ENCODE measurements at regions not wholly inside any gene's neighbourhood (a gene's known extent, or its start where the extent isn't known, plus 50 kb on each side); places are given as distances from the start of the nearest gene placed in this dataset.

- FAIRE-seq, result no peak
- DNase-seq (ENCODE audit: insufficient read length, low spot score), result no peak
- TF ChIP-seq, protein P1, sequence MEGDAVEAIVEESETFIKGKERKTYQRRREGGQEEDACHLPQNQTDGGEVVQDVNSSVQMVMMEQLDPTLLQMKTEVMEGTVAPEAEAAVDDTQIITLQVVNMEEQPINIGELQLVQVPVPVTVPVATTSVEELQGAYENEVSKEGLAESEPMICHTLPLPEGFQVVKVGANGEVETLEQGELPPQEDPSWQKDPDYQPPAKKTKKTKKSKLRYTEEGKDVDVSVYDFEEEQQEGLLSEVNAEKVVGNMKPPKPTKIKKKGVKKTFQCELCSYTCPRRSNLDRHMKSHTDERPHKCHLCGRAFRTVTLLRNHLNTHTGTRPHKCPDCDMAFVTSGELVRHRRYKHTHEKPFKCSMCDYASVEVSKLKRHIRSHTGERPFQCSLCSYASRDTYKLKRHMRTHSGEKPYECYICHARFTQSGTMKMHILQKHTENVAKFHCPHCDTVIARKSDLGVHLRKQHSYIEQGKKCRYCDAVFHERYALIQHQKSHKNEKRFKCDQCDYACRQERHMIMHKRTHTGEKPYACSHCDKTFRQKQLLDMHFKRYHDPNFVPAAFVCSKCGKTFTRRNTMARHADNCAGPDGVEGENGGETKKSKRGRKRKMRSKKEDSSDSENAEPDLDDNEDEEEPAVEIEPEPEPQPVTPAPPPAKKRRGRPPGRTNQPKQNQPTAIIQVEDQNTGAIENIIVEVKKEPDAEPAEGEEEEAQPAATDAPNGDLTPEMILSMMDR (IDR thresholded peaks at IDR 0.05; ENCODE audit: insufficient read depth, missing control alignments), result no peak
Measured at GRCh38 chr10:80784695-80785094, 247.0 kb downstream of the SH2D4B start.

- TF ChIP-seq, protein P1 (IDR thresholded peaks at IDR 0.05; ENCODE audit: insufficient read depth, missing control alignments), result no peak
- no peak for DNase-seq (ENCODE audit: insufficient read length, low spot score)
- no peak for FAIRE-seq
Measured at GRCh38 chr10:80786322-80786721, 248.6 kb downstream of the SH2D4B start.

- DNase-seq (ENCODE audit: insufficient read length, low spot score), result no peak
- no peak for FAIRE-seq
- TF ChIP-seq, protein P1 (IDR thresholded peaks at IDR 0.05; ENCODE audit: insufficient read depth, missing control alignments), result no peak
Measured at GRCh38 chr10:80787952-80788351, 250.2 kb downstream of the SH2D4B start.

DNA sequence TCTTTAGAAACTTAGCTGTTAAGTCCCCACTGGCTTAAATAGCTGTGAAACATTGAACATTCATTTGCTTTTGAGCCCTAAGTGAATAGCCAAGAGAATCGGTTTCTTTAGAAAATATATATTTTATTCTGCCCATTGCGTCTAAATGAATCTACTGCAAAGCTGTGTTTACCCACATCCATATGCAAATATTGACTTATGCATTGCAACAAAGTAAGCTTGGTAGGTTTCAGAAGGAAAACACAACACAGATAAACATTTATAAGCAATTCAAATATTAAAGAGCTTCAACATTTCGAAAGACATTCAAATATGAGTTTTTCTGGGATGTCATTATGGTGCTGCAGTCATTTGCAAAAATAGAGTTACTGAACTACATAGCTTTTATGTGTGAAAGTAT is 257.3 kb downstream of the SH2D4B start:
- no peak for FAIRE-seq
- TF ChIP-seq, protein P1 (IDR thresholded peaks at IDR 0.05; ENCODE audit: insufficient read depth, missing control alignments), result no peak
- DNase-seq (ENCODE audit: insufficient read length, low spot score), result no peak

GRCh38 chr10:80805343-80806020 is 267.8 kb downstream of the SH2D4B start:
- TF ChIP-seq, protein P1 (IDR thresholded peaks at IDR 0.05; ENCODE audit: insufficient read depth, missing control alignments), result no peak
- FAIRE-seq, result no peak
- DNase-seq (ENCODE audit: insufficient read length, low spot score), result no peak

DNA sequence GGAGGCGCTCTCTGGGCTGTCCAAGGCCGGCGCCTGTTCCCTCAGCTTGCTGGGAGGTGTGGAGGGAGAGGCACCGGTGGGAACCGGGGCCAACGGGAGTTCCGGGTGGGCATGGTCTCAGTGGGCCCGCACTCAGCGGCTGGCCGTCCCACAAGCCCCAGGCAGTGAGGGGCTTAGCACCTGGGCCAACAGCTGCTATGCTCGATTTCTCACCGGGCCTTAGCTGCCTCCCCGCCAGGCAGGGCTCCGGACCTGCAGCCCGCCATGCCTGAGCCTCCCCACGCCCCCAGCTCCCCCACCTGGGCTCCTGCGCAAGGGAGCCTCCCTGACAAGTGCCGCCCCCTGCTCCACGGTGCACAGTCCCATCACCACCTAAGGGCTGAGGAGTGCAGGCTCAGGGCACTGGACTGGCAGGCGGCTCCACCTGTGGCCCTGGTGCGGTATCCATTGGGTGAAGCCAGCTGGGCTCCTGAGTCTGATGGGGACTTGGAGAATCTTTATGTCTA is 276.5 kb downstream of the SH2D4B start:
- TF ChIP-seq, protein P1 (IDR thresholded peaks at IDR 0.05; ENCODE audit: insufficient read depth, missing control alignments), result no peak
- FAIRE-seq (no peak), DNase-seq (ENCODE audit: insufficient read length, low spot score) (no peak)

DNA sequence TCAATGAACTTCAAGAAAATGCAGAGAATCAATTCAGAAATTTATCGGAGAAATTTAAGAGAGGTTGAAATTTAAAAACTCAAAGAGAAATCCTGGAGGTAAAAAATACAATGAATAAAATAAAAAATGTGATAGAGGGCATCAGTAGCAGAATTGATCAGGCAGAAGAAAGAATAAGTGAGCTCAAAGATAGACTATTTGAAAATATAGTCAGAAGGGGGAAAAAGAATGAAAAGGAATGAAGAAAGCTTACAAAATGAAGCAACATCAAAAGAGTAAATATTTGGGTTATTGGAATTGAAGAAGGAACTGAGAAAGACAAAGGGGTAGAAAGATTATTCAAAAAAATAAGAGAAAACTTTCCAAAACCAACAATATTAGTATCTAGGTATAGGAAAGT is 291.4 kb downstream of the SH2D4B start:
- TF ChIP-seq, protein P1 (IDR thresholded peaks at IDR 0.05; ENCODE audit: insufficient read depth, missing control alignments), result no peak
- DNase-seq (ENCODE audit: insufficient read length, low spot score) (no peak), FAIRE-seq (no peak)

Data from D721Med (cell line).